ENCODE measurements at regions not wholly inside any gene's neighbourhood (a gene's known extent, or its start where the extent isn't known, plus 50 kb on each side); places are given as distances from the start of the nearest gene placed in this dataset.
A peak's percentile ranks its signal among the peaks of the same experiment; 100 is the strongest.

DNA sequence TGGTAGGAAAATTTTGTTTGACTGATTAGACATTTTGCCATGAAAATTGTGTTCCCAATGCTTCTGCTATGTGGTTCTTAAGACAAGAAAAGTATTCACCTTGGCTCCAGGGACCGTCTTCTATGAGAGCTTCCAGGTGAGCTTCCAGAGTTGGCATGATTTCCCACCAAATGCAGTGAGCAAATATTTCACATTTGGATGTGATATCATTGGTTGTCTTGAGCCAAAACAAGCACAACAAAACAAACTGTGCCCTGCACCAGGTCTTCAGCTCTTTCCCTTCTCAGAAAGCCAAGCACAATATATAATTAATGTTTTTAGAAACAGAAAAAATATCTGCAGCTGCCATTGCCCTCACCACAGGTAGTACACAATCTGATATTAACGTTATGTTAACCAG is 1009.0 kb downstream of the PLA2G4A start:
- Histone ChIP-seq H3K4me2 (ENCODE audit: unreplicated experiment) (no peak overlapping the region), H2AFZ (no peak overlapping the region), H3K79me2 (ENCODE audit: insufficient read depth) (no peaks in the 10 kb centered on the region), H3K4me1 (ENCODE audit: insufficient read depth) (no peaks in the 10 kb centered on the region), H3K27ac (no peak overlapping the region), H3K9me2 (ENCODE audit: insufficient read depth) (no peaks in the 10 kb centered on the region), H3K9me3 (ENCODE audit: low read depth) (no peaks in the 10 kb centered on the region), H3K4me3 (no peak overlapping the region), H4K20me1 (ENCODE audit: insufficient read depth) (no peaks in the 10 kb centered on the region), H3K27me3 (replicated peaks; ENCODE audit: insufficient read depth) (no peaks in the 10 kb centered on the region), H3F3A (ENCODE audit: insufficient read depth) (no peaks in the 10 kb centered on the region), H3K9ac (no peak overlapping the region), H3K36me3 (ENCODE audit: low read depth) (no peaks in the 10 kb centered on the region)
- 7 to 14% methylated on average over 2 of the region's 2 CpGs for WGBS, 2 experiments (ENCODE audit: low coverage in 1 of 2, low lambda C conversion rate in 2 of 2, missing lambda C conversion rate in 2 of 2)
- no peak for DNase-seq
- in situ Hi-C loops (cut with MboI): no loop called here
- no peak for TF ChIP-seq EZH2 (IDR thresholded peaks at IDR 0.05; ENCODE audit: insufficient read depth, poor library complexity, severe bottlenecking)

DNA sequence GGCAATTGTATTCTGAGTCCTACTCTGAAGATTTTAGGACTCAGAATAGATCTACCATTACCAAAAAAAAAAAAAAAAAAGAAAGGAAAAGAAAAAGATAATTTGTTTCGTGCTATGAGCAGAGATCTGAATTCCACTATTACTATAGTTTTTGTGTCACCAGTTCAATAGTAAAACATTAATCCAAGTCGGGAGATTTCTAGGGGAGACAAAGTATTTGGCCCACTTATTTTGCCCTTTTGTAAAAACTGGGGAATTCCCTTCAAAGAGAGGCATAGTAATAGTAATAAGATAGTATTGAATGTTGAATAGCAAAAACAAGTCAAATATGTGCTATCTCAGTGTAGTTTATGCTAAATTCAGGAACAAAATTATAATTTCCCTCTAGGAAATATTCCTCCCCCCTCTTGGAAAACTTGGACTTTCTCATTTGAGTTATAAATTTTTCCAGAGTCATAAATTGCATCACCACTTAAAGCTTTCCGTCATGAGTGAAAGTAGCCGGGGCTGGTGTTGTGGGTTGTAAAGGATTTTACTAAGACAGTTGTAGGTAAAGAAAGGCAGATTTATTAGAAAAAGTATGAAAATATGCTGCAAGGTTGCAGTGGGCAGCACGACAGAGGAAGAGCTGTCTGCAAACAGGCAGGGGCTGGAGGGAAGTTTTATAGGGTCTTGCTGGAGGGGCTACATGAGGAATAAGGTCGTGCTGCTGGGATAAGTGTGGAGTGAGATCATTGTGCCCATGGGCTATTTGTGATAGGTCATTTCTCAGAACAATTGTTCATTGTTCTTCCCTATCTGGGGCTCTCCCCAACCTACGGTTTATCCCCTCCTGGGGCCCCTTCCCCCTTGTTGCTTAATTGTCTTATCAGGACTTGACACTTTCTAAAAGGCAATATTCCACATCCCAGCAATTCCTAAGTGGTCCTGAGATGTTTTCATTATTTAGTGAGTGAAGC is 1009.9 kb downstream of the PLA2G4A start:
- Histone ChIP-seq H3K27me3 (replicated peaks; ENCODE audit: insufficient read depth) (no peaks in the 10 kb centered on the region), H2AFZ (no peak overlapping the region), H3K9me2 (ENCODE audit: insufficient read depth) (no peaks in the 10 kb centered on the region), H3F3A (ENCODE audit: insufficient read depth) (no peaks in the 10 kb centered on the region), H3K9me3 (ENCODE audit: low read depth) (no peaks in the 10 kb centered on the region), H3K27ac (no peak overlapping the region), H3K79me2 (ENCODE audit: insufficient read depth) (no peaks in the 10 kb centered on the region), H4K20me1 (ENCODE audit: insufficient read depth) (no peaks in the 10 kb centered on the region), H3K9ac (no peak overlapping the region), H3K4me2 (ENCODE audit: unreplicated experiment) (no peak overlapping the region), H3K36me3 (ENCODE audit: low read depth) (no peaks in the 10 kb centered on the region), H3K4me1 (ENCODE audit: insufficient read depth) (no peaks in the 10 kb centered on the region), H3K4me3 (no peak overlapping the region)
- 16 to 18% methylated on average over 7 of the region's 7 CpGs for WGBS, 2 experiments (ENCODE audit: low coverage in 1 of 2, low lambda C conversion rate in 2 of 2, missing lambda C conversion rate in 2 of 2)
- no peak for TF ChIP-seq EZH2 (IDR thresholded peaks at IDR 0.05; ENCODE audit: insufficient read depth, poor library complexity, severe bottlenecking)
- no peak for TF ChIP-seq EZH2phosphoT487 (IDR thresholded peaks at IDR 0.05; ENCODE audit: insufficient read depth, low read depth)
- in situ Hi-C loops (cut with MboI): no loop called here
- no peak for DNase-seq

DNA sequence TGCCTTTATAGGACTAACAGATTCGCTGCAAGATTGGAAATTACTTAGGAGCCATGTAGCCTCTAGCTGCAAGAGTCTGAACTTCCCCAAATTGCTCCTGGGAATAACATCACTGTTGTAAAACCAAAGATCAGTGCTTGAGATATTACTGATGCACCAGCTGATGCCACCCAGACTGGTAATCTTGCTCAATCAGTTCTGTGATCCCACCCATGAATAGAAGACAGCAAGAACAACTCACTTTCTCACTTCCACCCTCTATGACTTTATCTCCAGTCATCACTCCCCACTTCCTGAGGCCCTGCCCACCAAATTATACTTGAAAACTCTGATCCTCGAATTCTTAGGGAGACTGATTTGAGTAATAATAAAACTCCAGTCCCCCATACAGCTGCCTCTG is 1011.1 kb downstream of the PLA2G4A start:
- peak; percentile 26 for DNase-seq
- no peak overlapping the region for H3K27ac ChIP-seq
- H3K4me1 ChIP-seq (ENCODE audit: insufficient read depth): no peaks in the 10 kb centered on the region
- TF ChIP-seq EZH2phosphoT487 (IDR thresholded peaks at IDR 0.05; ENCODE audit: insufficient read depth, low read depth) (no peak), EZH2 (IDR thresholded peaks at IDR 0.05; ENCODE audit: insufficient read depth, poor library complexity, severe bottlenecking) (no peak)
- no peaks in the 10 kb centered on the region for H4K20me1 ChIP-seq (ENCODE audit: insufficient read depth)
- no peaks in the 10 kb centered on the region for H3K9me2 ChIP-seq (ENCODE audit: insufficient read depth)
- 10 to 11% methylated on average over 2 of the region's 2 CpGs for WGBS, 2 experiments (ENCODE audit: low coverage in 1 of 2, low lambda C conversion rate in 2 of 2, missing lambda C conversion rate in 2 of 2)
- H3K9ac ChIP-seq: no peak overlapping the region
- in situ Hi-C loops (cut with MboI): no loop called here
- no peaks in the 10 kb centered on the region for H3F3A ChIP-seq (ENCODE audit: insufficient read depth)
- no peaks in the 10 kb centered on the region for H3K9me3 ChIP-seq (ENCODE audit: low read depth)
- no peaks in the 10 kb centered on the region for H3K36me3 ChIP-seq (ENCODE audit: low read depth)
- no peaks in the 10 kb centered on the region for H3K79me2 ChIP-seq (ENCODE audit: insufficient read depth)
- H3K4me3 ChIP-seq: no peak overlapping the region
- no peak overlapping the region for H3K4me2 ChIP-seq (ENCODE audit: unreplicated experiment)
- H2AFZ ChIP-seq: no peak overlapping the region
- H3K27me3 ChIP-seq (replicated peaks; ENCODE audit: insufficient read depth): no peaks in the 10 kb centered on the region

DNA sequence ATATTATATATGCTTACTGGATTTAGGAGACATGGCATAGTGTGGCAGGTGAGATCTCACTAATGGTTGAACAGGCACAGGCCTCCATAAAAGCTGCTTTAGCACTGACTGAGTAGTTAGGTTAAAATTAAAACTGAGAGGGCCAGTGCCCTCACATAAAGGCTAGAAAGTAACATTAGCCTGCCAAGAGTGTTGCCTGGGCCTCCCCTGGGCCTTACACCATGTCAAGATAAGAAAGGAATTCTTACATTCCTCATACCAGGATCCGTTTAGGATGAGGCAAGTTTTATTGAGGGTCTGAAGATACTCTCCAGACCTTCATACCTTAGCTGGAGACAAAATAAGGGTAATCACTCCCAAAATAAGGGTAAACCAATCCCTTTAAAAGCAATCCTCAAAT is 1011.8 kb downstream of the PLA2G4A start:
- no peaks in the 10 kb centered on the region for H4K20me1 ChIP-seq (ENCODE audit: insufficient read depth)
- H3K36me3 ChIP-seq (ENCODE audit: low read depth): no peaks in the 10 kb centered on the region
- no peak overlapping the region for H3K9ac ChIP-seq
- no peaks in the 10 kb centered on the region for H3K9me2 ChIP-seq (ENCODE audit: insufficient read depth)
- H3F3A ChIP-seq (ENCODE audit: insufficient read depth): no peaks in the 10 kb centered on the region
- H3K79me2 ChIP-seq (ENCODE audit: insufficient read depth): no peaks in the 10 kb centered on the region
- no peak overlapping the region for H3K27ac ChIP-seq
- no peak overlapping the region for H3K4me3 ChIP-seq
- no peak for DNase-seq
- WGBS, 2 experiments (ENCODE audit: low coverage in 1 of 2, low lambda C conversion rate in 2 of 2, missing lambda C conversion rate in 2 of 2): 0 to 5% methylated on average over 1 of the region's 1 CpG
- H3K9me3 ChIP-seq (ENCODE audit: low read depth): no peaks in the 10 kb centered on the region
- no peak overlapping the region for H2AFZ ChIP-seq
- no peaks in the 10 kb centered on the region for H3K4me1 ChIP-seq (ENCODE audit: insufficient read depth)
- TF ChIP-seq EZH2phosphoT487 (IDR thresholded peaks at IDR 0.05; ENCODE audit: insufficient read depth, low read depth) (no peak), EZH2 (IDR thresholded peaks at IDR 0.05; ENCODE audit: insufficient read depth, poor library complexity, severe bottlenecking) (no peak)
- H3K4me2 ChIP-seq (ENCODE audit: unreplicated experiment): no peak overlapping the region
- no peaks in the 10 kb centered on the region for H3K27me3 ChIP-seq (replicated peaks; ENCODE audit: insufficient read depth)
- in situ Hi-C loops (cut with MboI): no loop called here
